ENCODE measurements at regions not wholly inside any gene's neighbourhood (a gene's known extent, or its start where the extent isn't known, plus 50 kb on each side); places are given as distances from the start of the nearest gene placed in this dataset.

- TF ChIP-seq EZH2 (IDR thresholded peaks at IDR 0.05) (no peak), POLR2AphosphoS5 (IDR thresholded peaks at IDR 0.05; ENCODE audit: borderline replicate concordance, low read depth, low read length) (no peak)
Measured at GRCh38 chr13:84902243-84902642, 897.0 kb downstream of the SLITRK6 start.
